HuH-7 (cell line): ENCODE measurements at regions not wholly inside any gene's neighbourhood (a gene's known extent, or its start where the extent isn't known, plus 50 kb on each side); places are given as distances from the start of the nearest gene placed in this dataset.

Source experiments
- DNase-seq: peaks from one replicate; pipeline ENCODE4 v3.0.0; 2011; ENCODE audit warnings: low spot score

- no peak for DNase-seq
Observed at GRCh38 chr2:212708355-212708754, 169.8 kb upstream of the ERBB4 start.

GRCh38 chr2:212695426-212695825, 156.8 kb upstream of the ERBB4 start:
- no peak for DNase-seq

GRCh38 chr2:212694398-212694797, 155.8 kb upstream of the ERBB4 start:
- DNase-seq = no peak

- no peak for DNase-seq
Observed at GRCh38 chr2:212692466-212692865, 153.9 kb upstream of the ERBB4 start.

GRCh38 chr2:212686285-212686895, 147.8 kb upstream of the ERBB4 start:
- peak; percentile 3 for DNase-seq

- no peak for DNase-seq
Observed at GRCh38 chr2:212683346-212684097, 144.9 kb upstream of the ERBB4 start.

- no peak for DNase-seq
Observed at GRCh38 chr2:212682937-212683336, 144.3 kb upstream of the ERBB4 start.

- no peak for DNase-seq
Observed at GRCh38 chr2:212677466-212677865, 138.9 kb upstream of the ERBB4 start.

GRCh38 chr2:212672186-212672585, 133.6 kb upstream of the ERBB4 start:
- DNase-seq = no peak

GRCh38 chr2:212669761-212670160, 131.2 kb upstream of the ERBB4 start:
- no peak for DNase-seq

GRCh38 chr2:212667751-212668316, 129.2 kb upstream of the ERBB4 start:
- no peak for DNase-seq

GRCh38 chr2:212665948-212666347, 127.3 kb upstream of the ERBB4 start:
- DNase-seq = no peak

GRCh38 chr2:212659441-212659840, 120.8 kb upstream of the ERBB4 start:
- no peak for DNase-seq

GRCh38 chr2:212649646-212650045, 111.0 kb upstream of the ERBB4 start:
- no peak for DNase-seq

- no peak for DNase-seq
Observed at GRCh38 chr2:212646698-212647366, 108.2 kb upstream of the ERBB4 start.

GRCh38 chr2:212644195-212644837, 105.7 kb upstream of the ERBB4 start:
- DNase-seq = no peak

- DNase-seq = no peak
Observed at GRCh38 chr2:212640428-212640827, 101.8 kb upstream of the ERBB4 start.

- no peak for DNase-seq
Observed at GRCh38 chr2:212638694-212639093, 100.1 kb upstream of the ERBB4 start.

- DNase-seq = no peak
Observed at GRCh38 chr2:212628586-212628985, 90.0 kb upstream of the ERBB4 start.

GRCh38 chr2:212626371-212626918, 87.8 kb upstream of the ERBB4 start:
- DNase-seq = no peak

- no peak for DNase-seq
Observed at GRCh38 chr2:212619954-212620353, 81.4 kb upstream of the ERBB4 start.

GRCh38 chr2:212618636-212619035, 80.0 kb upstream of the ERBB4 start:
- no peak for DNase-seq
